HL-60 (cell line): ENCODE measurements at regions not wholly inside any gene's neighbourhood (a gene's known extent, or its start where the extent isn't known, plus 50 kb on each side); places are given as distances from the start of the nearest gene placed in this dataset.
"Not testable (repeated sequence)": the region's sequence is repeated elsewhere in the genome, so short reads cannot be mapped to it uniquely, and the experiment has no call there.

Experiments
- DNase-seq, 2 experiments: peaks; one replicate each; pipeline ENCODE4 v3.0.0-alpha.2; 2010 to 2020; ENCODE audit warnings: low read depth in 1 of 2, low spot score in 1 of 2
- H3K27ac ChIP-seq: fragments of 250-450 bp; sonication (Bioruptor Pico); replicated peaks from 2 replicates; pipeline ENCODE4 v1.5.1; 2020; ENCODE audit warnings: mild to moderate bottlenecking, moderate library complexity
- H3K27me3 ChIP-seq: fragments of 250-450 bp; sonication (Bioruptor Pico); 2 replicates; pipeline ENCODE4 v1.5.1; 2021; ENCODE audit warnings: mild to moderate bottlenecking, moderate library complexity; ENCODE audit not compliant: insufficient read depth, poor library complexity, severe bottlenecking
- H3K4me3 ChIP-seq: replicated peaks from 2 replicates; pipeline ENCODE4 v1.5.1; 2011; ENCODE audit warnings: mild to moderate bottlenecking, control low read depth, low read length; ENCODE audit not compliant: insufficient read depth
- CTCF ChIP-seq: IDR thresholded peaks from one replicate; pipeline ENCODE4 v1.5.1; 2011; ENCODE audit warnings: low read length, control low read depth, inconsistent platforms; ENCODE audit not compliant: insufficient read depth
- GABPA ChIP-seq: IDR thresholded peaks from 2 replicates; pipeline ENCODE4 v1.6.1; 2012; ENCODE audit warnings: low read depth
- POLR2AphosphoS5 ChIP-seq: IDR thresholded peaks from 2 replicates; pipeline ENCODE4 v1.6.1; 2012; ENCODE audit warnings: low read depth
- REST ChIP-seq: IDR thresholded peaks from 2 replicates; pipeline ENCODE4 v1.6.1; 2012; ENCODE audit warnings: low read depth; ENCODE audit not compliant: insufficient replicate concordance
- SPI1 ChIP-seq: IDR thresholded peaks from 2 replicates; pipeline ENCODE4 v1.6.1; 2012; ENCODE audit warnings: low read depth, mild to moderate bottlenecking, borderline replicate concordance

GRCh38 chr20:25975816-25976215 is 279.2 kb upstream of the ZNF337 start:
- not testable (repeated sequence) for H3K27me3 ChIP-seq, H3K27ac ChIP-seq, H3K4me3 ChIP-seq, DNase-seq

- H3K27ac ChIP-seq, DNase-seq, H3K27me3 ChIP-seq, H3K4me3 ChIP-seq: not testable (repeated sequence)
Observed at GRCh38 chr20:25965203-25965602, 268.6 kb upstream of the ZNF337 start.

DNA sequence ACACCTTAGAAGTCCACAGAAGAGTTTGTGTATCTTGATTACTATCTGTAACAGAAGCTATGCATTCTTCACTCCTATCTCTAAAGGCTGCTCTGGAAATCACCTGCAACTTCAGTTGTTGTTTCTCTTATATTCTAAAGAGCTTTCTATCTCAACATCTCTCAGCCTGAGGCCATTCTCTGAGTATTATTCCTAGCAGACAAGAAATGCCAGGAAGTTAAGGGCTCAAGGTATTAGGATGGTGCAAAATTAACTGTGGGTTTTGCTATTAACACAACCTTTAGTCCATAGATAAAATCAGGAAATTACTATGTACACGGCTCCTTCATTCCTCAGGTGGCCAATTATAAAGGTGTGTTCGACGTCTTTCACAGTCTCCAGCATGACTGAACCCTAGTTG is 257.2 kb upstream of the ZNF337 start:
- not testable (repeated sequence) for DNase-seq, H3K27me3 ChIP-seq, H3K27ac ChIP-seq, H3K4me3 ChIP-seq

DNA sequence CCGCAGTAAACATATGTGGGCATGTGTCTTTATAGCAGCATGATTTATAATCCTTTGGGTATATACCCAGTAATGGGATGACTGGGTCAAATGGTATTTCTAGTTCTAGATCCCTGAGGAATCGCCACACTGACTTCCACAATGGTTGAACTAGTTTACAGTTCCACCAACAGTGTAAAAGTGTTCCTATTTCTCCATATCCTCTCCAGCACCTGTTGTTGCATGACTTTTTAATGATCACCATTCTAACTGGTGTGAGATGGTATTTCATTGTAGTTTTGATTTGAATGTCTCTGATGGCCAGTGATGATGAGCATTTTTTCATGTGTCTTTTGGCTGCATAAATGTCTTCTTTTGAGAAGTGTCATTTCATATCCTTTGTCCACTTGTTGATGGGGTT is 238.6 kb upstream of the ZNF337 start:
- H3K4me3 ChIP-seq, H3K27ac ChIP-seq, DNase-seq, H3K27me3 ChIP-seq: not testable (repeated sequence)

GRCh38 chr20:25932806-25933205 is 236.2 kb upstream of the ZNF337 start:
- DNase-seq, H3K27me3 ChIP-seq, H3K27ac ChIP-seq, H3K4me3 ChIP-seq: not testable (repeated sequence)

- not testable (repeated sequence) for H3K4me3 ChIP-seq, H3K27me3 ChIP-seq, DNase-seq, H3K27ac ChIP-seq
Observed at GRCh38 chr20:25932170-25932569, 235.5 kb upstream of the ZNF337 start.

DNA sequence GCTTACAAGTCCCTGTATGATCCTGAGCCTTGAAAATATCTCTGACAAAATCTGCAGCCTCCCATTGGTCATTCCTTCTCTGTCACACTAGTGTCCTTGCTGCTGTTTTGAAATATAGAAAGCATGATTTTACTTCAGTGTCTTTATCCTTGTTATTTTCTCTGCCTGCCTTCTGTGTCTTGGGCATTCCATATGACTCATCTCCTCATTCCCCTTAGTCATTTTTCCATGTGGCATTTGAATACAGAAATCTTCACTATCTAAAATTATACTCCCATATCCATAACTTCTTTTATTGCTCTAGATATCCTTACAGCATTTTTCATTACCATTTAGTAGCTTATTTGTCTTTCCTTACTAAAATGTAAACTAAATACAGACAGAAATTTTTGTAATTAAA is 205.7 kb upstream of the ZNF337 start:
- not testable (repeated sequence) for H3K27ac ChIP-seq, DNase-seq, H3K27me3 ChIP-seq, H3K4me3 ChIP-seq

DNA sequence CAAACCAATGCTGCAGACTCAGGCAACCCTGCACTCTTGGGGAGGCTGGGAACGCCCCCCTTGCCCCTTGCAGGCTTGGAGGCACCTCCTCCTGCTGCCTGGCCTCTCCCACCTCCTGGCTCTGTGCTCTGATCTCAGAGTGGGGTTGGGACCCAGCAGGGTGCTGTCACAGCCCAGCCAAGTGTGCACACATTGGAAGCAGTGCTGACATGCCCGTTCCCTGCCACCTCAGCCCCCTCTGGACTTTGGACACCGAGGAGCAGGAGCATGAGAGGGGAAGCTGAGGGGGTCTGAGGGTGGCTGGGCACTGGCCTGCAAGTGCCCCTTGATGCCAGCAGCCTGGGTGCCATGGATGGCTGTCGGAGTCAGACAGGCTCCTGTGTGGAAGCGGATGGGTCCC is 202.0 kb upstream of the ZNF337 start:
- H3K27ac ChIP-seq, H3K4me3 ChIP-seq, H3K27me3 ChIP-seq, DNase-seq: not testable (repeated sequence)

GRCh38 chr20:25879096-25879495 is 182.4 kb upstream of the ZNF337 start:
- H3K27ac ChIP-seq, H3K4me3 ChIP-seq, H3K27me3 ChIP-seq, DNase-seq: not testable (repeated sequence)

DNA sequence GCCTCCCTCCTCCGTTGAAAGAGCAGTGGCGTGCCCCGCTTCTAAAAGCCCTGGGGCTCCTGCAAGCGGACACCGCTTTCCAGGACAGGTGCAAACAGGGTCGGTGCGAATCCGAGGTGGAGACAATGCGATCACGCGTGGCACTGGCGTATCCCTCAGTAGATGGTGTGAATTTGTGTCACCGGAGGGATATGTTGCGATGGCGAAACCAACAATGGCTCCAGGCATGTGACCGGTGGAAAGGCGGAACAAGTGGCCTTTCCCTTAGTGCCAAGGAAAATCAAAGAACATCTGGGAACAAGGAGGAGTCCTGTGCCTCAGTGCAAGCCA is 172.0 kb upstream of the ZNF337 start:
- H3K4me3 ChIP-seq, DNase-seq, H3K27ac ChIP-seq: not testable (repeated sequence)
- peaks cover 16% of the 10 kb centered on the region for H3K27me3 ChIP-seq

DNA sequence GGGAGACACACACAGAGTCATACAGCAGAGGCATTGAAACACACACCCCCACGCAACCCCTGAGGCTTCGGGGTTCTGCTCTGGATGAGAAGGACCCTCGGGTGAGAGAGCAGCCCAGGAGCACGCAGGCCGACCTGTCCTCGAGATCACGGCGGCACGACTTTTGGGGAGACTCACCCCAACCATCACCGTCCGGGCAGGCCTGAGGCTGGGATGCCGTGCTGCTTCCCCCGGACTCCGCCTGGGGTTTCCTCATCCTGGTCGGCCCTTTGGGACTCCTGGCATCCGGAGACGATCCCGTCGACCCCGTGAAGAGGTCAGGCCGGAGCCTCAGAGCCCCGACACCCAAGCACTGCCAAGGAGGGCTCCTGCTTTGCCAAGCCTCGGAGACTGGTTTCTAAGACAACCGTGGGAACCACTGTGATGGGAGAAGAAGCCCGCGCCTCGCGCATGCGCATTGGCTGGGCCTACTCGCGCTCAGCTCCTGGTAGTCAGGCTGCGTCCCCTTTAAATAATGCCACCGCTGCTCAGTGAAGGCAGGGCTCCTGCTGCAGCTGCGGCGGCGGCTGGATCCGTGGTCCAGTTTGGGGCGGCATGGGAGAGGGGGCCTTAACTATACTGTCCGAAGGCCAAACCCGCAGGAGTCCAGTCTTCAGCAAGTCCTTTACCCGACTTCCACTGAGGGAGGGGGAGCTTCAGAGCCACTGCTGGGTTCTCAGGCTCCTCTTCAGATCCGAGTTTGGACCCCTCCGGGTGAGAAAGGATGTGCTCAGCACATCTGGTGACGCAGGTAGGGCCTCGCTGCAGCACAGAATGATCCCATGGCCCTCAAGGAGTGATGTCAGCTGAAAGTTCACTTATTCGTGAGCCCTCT is 171.4 kb upstream of the ZNF337 start:
- Histone ChIP-seq H3K27ac (no peak overlapping the region), H3K4me3 (no peak overlapping the region), H3K27me3 (peaks cover 16% of the 10 kb centered on the region)
- TF ChIP-seq SPI1 (no peak), GABPA (no peak), POLR2AphosphoS5 (no peak), REST (no peak), CTCF (no peak)
- no peak for DNase-seq
